GM12891 (cell line): ENCODE measurements at regions not wholly inside any gene's neighbourhood (a gene's known extent, or its start where the extent isn't known, plus 50 kb on each side); places are given as distances from the start of the nearest gene placed in this dataset.

Experiments
- POLR2A ChIP-seq: IDR thresholded peaks from 2 replicates; pipeline ENCODE4 v1.6.1; 2011; ENCODE audit warnings: low read depth, low read length, control low read depth
- POLR2AphosphoS5 ChIP-seq: IDR thresholded peaks from 2 replicates; pipeline ENCODE4 v1.6.1; 2011; ENCODE audit warnings: low read depth, low read length, control low read depth

DNA sequence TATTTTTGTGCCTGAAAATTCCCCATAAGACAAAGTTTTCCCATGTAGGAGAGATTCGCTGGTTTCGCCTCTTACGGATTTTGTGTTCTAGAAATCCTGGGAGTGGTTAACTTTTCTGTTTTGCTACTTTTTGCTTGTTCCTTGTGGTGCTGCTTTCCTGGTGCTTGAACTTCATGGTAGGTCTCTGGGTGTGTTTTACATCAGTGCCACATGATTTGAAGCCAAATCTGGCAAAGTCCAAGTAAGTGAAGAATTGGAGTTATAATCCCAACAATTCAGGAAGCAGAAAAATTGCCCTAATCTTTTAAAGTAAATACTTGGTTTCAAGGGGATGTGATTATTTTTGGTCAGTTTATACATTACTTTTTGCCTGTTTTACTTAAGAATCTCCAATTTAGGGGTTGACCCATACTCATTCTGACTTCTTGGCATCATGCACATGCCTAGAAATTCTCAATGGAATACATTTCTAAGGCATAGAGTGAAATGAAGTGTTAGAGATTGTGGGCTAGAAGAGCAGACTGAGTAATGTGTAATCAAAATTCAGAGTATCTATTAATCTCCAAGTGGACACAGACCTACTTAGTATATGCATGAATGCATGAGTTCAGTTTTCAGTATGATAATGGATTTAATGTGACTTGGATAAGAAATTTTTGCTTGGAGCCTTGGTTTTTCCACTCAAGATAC, 189.7 kb downstream of the CSNK1G3 start:
- TF ChIP-seq POLR2AphosphoS5 (no peak), POLR2A (no peak)
